Keratinocyte (primary cell): ENCODE measurements at regions not wholly inside any gene's neighbourhood (a gene's known extent, or its start where the extent isn't known, plus 50 kb on each side); places are given as distances from the start of the nearest gene placed in this dataset.

Experiments used
- DNase-seq: peaks from one replicate; pipeline ENCODE4 v3.0.0-alpha.2; 2011; ENCODE audit warnings: low read depth, missing footprints, low spot score
- FAIRE-seq: peaks from 2 replicates; lab custom pipeline; 2011; peaks lifted over from hg19 to GRCh38; lab: Jason Lieb, UNC
- H2AFZ ChIP-seq: 2 replicates; pipeline ENCODE4 v1.6.0; 2012; ENCODE audit warnings: low read length, control low read depth, inconsistent platforms; ENCODE audit not compliant: control insufficient read depth
- H3K27ac ChIP-seq: 2 replicates; pipeline ENCODE4 v1.5.1; 2011; ENCODE audit warnings: low read length; ENCODE audit not compliant: control insufficient read depth, insufficient read depth
- H3K27me3 ChIP-seq: 3 replicates; pipeline ENCODE4 v1.6.0; 2011; ENCODE audit warnings: low read length; ENCODE audit not compliant: control insufficient read depth, insufficient read depth; ENCODE audit errors: extremely low read depth
- H3K36me3 ChIP-seq, 2 experiments: 2 replicates in 1 of 2; 3 replicates in 1 of 2; pipeline ENCODE4 v1.5.1; 2011; ENCODE audit warnings: low read length in 2 of 2, mild to moderate bottlenecking in 1 of 2; ENCODE audit not compliant: control insufficient read depth in 2 of 2, insufficient read depth in 2 of 2; ENCODE audit errors: extremely low read depth in 1 of 2
- H3K4me1 ChIP-seq: 3 replicates; pipeline ENCODE4 v1.5.1; 2011; ENCODE audit warnings: low read length; ENCODE audit not compliant: control insufficient read depth, insufficient read depth; ENCODE audit errors: extremely low read depth
- H3K4me2 ChIP-seq: 3 replicates; pipeline ENCODE4 v1.6.0; 2011; ENCODE audit warnings: low read depth, low read length; ENCODE audit not compliant: control insufficient read depth, insufficient read depth; ENCODE audit errors: extremely low read depth
- H3K4me3 ChIP-seq, 3 experiments: fragments of 200-600 bp in 1 of 3; sonication (generic) in 1 of 3; 2 replicates in 2 of 3; 3 replicates in 1 of 3; pipeline ENCODE4 v1.5.1; 2011 to 2016; ENCODE audit warnings: low read length in 3 of 3, mild to moderate bottlenecking in 3 of 3, control low read depth in 2 of 3, inconsistent platforms in 1 of 3, low read depth in 1 of 3, mixed read lengths in 1 of 3, mixed run types in 1 of 3, moderate library complexity in 1 of 3; ENCODE audit not compliant: control insufficient read depth in 2 of 3, insufficient read depth in 2 of 3; ENCODE audit errors: extremely low read depth in 1 of 3
- H3K79me2 ChIP-seq: 2 replicates; pipeline ENCODE4 v1.6.0; 2012; ENCODE audit warnings: low read length; ENCODE audit not compliant: control insufficient read depth, insufficient read depth
- H3K9ac ChIP-seq: 3 replicates; pipeline ENCODE4 v1.6.0; 2011; ENCODE audit warnings: low read length; ENCODE audit not compliant: control insufficient read depth, insufficient read depth; ENCODE audit errors: extremely low read depth
- H3K9me1 ChIP-seq: 3 replicates; pipeline ENCODE4 v1.6.0; 2011; ENCODE audit warnings: low read length; ENCODE audit not compliant: control insufficient read depth, insufficient read depth; ENCODE audit errors: extremely low read depth
- H3K9me3 ChIP-seq: 2 replicates; pipeline ENCODE4 v1.5.1; 2012; ENCODE audit warnings: low read depth, low read length; ENCODE audit not compliant: control insufficient read depth
- H4K20me1 ChIP-seq: 3 replicates; pipeline ENCODE4 v1.6.0; 2011; ENCODE audit warnings: low read length; ENCODE audit not compliant: control insufficient read depth, insufficient read depth; ENCODE audit errors: extremely low read depth
- CTCF ChIP-seq, 3 experiments: IDR thresholded peaks in 1 of 3; conservative IDR thresholded peaks in 1 of 3; optimal IDR thresholded peaks in 1 of 3; 2 replicates in 2 of 3; 3 replicates in 1 of 3; pipeline versions ENCODE3 to v1.5.1; 2011; ENCODE audit warnings: low read length in 3 of 3, mild to moderate bottlenecking in 3 of 3, moderate library complexity in 2 of 3, control low read depth in 1 of 3, inconsistent platforms in 1 of 3; ENCODE audit not compliant: insufficient read depth in 2 of 3; ENCODE audit errors: extremely low read depth in 1 of 3
- EZH2 ChIP-seq: IDR thresholded peaks from one replicate; pipeline ENCODE4 v1.6.1; 2012; ENCODE audit warnings: inconsistent platforms, mild to moderate bottlenecking, low read length, moderate library complexity
- dilution Hi-C: fragments of 300-500 bp; cut with MboI; formaldehyde crosslinking; loops from one replicate; pipeline ENCODE4 v1.7.0; 2020; ENCODE audit warnings: low sequenced_read_pairs; ENCODE audit not compliant: extremely low pct_ligation_motif_present

GRCh38 chr5:85951707-85952210 lies 666.0 kb upstream of the COX7C start:
- H3K4me3 ChIP-seq = no peak overlapping the region
- no peak for TF ChIP-seq EZH2
- no peak for TF ChIP-seq CTCF (optimal IDR thresholded peaks at IDR 0.05 in 1 of 3, IDR thresholded peaks at IDR 0.05 in 1 of 3, conservative IDR thresholded peaks at IDR 0.05 in 1 of 3; ENCODE audit: extremely low read depth in 1 of 3, insufficient read depth in 2 of 3, low read length in 3 of 3)
- no peaks in the 10 kb centered on the region for H3K9me3 ChIP-seq
- no peak for FAIRE-seq
- dilution Hi-C loops = no loop called here
- no peaks in the 10 kb centered on the region for H3K9me1 ChIP-seq
- DNase-seq = no peak
- no peaks in the 10 kb centered on the region for H3K4me1 ChIP-seq
- no peaks in the 10 kb centered on the region for H4K20me1 ChIP-seq
- no peaks in the 10 kb centered on the region for H3K79me2 ChIP-seq
- no peaks in the 10 kb centered on the region for H3K27me3 ChIP-seq
- H3K27ac ChIP-seq = no peak overlapping the region
- H2AFZ ChIP-seq = no peak overlapping the region
- no peak overlapping the region for H3K4me2 ChIP-seq
- no peaks in the 10 kb centered on the region for H3K36me3 ChIP-seq
- H3K9ac ChIP-seq = no peak overlapping the region

- no peak for FAIRE-seq
- Histone ChIP-seq H3K4me1 (no peaks in the 10 kb centered on the region), H3K9me1 (no peaks in the 10 kb centered on the region), H3K9ac (no peak overlapping the region), H3K36me3 (no peaks in the 10 kb centered on the region), H4K20me1 (no peaks in the 10 kb centered on the region), H3K79me2 (no peaks in the 10 kb centered on the region), H3K27me3 (no peaks in the 10 kb centered on the region), H2AFZ (no peak overlapping the region), H3K27ac (no peak overlapping the region), H3K9me3 (no peaks in the 10 kb centered on the region), H3K4me2 (no peak overlapping the region), H3K4me3 (no peak overlapping the region)
- DNase-seq = no peak
- TF ChIP-seq EZH2 (no peak), CTCF (optimal IDR thresholded peaks at IDR 0.05 in 1 of 3, IDR thresholded peaks at IDR 0.05 in 1 of 3, conservative IDR thresholded peaks at IDR 0.05 in 1 of 3; ENCODE audit: extremely low read depth in 1 of 3, insufficient read depth in 2 of 3, low read length in 3 of 3) (no peak)
- dilution Hi-C loops = no loop called here
Observed at GRCh38 chr5:85952680-85953079, 665.1 kb upstream of the COX7C start.
